ENCODE measurements at regions not wholly inside any gene's neighbourhood (a gene's known extent, or its start where the extent isn't known, plus 50 kb on each side); places are given as distances from the start of the nearest gene placed in this dataset.
A peak's percentile ranks its signal among the peaks of the same experiment; 100 is the strongest.

GRCh38 chr7:70846208-70846607 lies 285.7 kb upstream of the GALNT17 start:
- no peak for DNase-seq

DNA sequence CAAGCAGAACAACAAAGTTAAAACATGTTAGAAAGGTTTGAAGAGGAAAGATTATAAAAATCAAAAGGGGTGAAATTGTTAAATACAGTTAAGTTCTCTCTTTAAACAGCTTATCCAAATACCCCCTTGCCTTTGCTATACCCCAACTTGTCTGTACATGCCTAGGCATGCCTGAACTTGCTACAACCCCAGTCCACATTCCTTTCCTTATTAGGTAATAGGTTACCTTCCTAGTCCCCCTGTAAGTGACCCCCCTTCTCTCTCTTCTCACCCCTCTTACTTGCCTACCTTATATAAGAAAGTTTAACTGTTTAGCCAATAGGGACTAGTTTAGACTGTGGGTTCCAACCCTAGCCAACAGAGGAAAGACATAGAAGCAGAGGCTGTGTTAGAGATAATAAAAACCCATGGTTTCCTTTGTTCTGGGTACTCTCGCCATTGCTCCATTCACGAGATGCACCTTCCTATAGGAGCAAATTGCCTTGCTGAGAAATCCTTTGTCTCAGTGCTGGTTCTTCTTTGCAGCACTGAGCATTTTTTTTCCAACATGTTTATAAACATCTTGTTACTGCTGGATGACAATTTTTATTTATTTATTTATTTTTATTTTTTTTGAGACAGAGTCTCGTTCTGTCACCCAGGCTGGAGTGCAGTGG lies 282.2 kb upstream of the GALNT17 start:
- no peak for DNase-seq

DNA sequence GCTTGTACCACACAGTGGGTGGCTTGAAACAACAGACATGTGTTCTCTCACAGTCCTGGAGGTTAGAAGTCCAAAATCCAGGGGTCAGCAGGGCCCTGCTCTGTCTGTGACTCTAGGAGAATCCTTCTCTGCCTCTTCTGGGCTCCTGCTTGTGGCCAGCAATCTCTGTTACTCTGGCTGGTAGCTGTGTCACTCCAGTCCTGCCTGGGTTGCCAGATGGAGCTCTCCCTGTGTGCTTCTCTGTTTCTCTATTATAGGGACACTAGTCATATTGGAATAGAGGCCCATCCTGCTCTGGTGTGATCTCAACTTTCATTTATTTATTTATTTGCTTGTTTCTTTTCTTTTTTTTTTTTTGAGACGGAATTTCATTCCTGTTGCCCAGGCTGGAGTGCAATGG lies 276.6 kb upstream of the GALNT17 start:
- DNase-seq = no peak

DNA sequence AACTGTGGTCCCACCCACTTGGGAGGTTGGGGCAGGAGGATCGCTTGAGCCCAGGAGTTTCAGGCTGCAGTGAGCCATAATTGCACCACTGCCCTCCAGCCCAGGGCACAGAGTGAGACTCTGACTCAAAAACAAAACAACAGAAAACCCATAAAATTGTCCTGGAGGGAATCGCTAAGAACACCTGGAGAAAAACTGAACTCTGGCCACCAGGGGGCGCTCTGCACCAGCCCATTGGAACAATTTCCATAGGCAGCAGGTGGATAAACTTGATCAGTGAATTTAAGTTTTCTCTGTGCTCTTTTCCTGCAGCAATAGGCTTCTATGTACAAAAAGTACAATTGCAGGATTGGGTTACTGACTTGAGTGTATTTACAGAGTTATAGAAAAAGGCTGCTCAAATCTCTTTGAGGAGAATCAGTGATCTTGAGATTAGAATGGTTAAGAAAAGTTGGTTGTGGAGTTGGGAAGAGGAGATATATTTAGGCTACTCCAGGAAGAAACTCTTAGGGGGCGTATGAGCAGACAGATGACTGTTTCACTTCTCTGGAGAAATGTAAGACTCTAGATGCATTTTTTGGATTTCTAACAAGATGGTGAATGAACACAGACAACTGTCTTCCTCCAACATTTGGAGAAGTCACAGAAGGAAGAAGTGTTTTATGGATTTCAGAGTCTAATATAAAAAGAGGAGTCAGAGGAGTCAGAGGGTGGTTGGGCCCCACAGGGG lies 274.9 kb upstream of the GALNT17 start:
- peak; percentile 87 for DNase-seq

DNA sequence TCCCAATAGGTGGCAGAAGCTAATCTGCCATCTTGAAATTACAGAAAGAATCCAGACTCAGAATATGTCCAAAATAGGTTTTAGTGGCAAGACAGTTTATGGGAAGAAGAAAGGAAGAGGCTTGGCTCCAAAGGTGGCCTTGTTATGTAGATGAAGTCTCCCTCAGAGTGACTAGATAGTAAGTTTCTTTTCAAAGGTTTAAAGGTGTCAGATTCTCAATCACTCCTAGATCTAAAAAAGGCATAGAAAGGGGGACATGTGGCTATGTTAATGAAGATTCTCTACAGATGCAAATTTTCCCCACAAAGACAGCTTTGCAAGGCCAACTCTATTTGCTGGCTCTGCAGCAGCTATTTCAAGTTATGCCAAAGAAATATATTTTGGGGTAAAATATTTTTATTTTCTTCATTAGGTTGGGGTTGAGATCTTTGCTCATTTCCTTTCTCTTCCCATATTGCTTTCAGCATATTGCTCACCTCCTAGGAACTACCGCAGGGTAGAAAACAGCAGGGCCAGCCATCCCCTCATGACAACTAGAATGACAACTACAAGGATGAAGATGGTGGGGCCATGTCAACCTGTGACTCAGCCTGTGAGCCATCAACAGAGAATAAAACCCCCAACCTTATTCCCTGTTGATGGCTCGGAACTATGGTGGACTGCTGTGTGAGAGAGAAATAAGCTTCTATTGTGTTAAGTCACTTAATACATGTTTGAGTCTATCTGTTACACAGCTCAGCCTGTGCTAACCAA lies 274.0 kb upstream of the GALNT17 start:
- DNase-seq = no peak

- no peak for DNase-seq
These were observed 264.4 kb upstream of the GALNT17 start for GRCh38 chr7:70867513-70867912.

- no peak for DNase-seq
These were observed 261.6 kb upstream of the GALNT17 start for GRCh38 chr7:70870349-70870748.

- DNase-seq = no peak
These were observed 259.8 kb upstream of the GALNT17 start for GRCh38 chr7:70872188-70872587.

DNA sequence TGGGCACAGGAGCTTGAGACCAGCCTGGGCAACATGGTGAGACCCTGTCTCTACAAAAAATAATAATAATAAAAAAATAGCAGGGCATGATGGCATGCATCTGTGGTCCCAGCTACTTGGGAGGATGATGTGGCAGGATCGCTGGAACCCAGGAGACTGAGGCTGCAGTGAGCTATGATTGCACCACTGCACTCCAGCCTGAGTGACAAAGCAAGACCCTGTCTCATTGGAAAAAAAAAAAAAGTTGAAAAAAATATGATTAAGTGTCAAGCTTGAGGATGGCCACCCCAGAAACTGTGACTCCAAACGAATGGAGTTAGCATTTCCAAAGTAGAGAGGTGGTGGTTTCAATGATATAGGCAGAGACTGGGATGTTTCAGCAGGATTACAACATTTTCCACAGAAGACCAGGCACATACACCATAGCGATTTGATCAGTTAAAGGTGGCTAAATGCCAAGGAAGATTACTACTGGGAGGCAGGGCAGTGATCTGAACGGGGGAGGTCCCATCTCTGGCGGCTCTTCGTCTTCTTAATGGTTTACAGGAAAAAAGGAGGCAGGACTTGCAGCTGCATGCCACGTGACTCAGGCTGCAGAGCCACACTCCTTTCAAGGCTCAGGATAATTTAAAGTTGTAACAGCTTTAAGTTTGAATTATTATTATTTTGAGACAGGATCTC lies 250.6 kb upstream of the GALNT17 start:
- DNase-seq = peak; percentile 37

- no peak for DNase-seq
These were observed 248.0 kb upstream of the GALNT17 start for GRCh38 chr7:70883750-70884439.

DNA sequence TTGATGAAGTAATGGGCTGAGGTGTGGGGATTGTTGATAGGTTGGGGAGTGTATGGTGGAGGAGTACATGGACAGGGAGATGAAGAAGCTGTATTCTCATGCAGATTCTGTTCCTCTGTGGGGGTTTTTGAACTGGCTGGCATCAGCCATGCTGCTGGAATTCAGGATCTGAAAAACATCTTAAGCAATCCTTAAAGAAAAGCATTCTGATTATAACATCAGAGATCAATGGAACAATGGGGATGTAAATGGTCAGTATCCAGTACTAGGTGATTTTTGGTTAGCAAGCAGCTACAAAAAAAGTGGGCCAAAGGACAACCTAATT lies 247.5 kb upstream of the GALNT17 start:
- no peak for DNase-seq

GRCh38 chr7:70884809-70885208 lies 247.1 kb upstream of the GALNT17 start:
- DNase-seq = no peak

- DNase-seq = no peak
These were observed 245.4 kb upstream of the GALNT17 start for GRCh38 chr7:70886547-70886946.

DNA sequence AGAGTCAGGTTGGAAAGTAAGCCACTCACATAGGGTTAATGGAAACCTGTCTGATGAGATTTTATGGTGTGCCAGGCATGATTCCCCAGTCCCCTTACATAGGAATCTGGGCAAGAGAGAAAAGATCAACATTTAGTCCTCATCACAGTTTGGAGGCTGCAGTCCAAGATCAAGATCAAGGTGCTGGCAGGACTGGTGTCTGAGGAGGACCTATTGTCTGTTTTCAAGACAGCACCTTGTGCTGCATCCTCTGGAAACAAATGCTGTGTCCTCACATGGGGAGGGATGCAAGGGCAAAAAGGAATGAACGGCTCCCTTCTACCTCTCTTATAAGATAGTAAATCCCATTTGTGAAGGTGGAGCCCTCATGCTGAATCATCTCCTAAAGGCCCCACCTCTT lies 244.8 kb upstream of the GALNT17 start:
- no peak for DNase-seq

DNA sequence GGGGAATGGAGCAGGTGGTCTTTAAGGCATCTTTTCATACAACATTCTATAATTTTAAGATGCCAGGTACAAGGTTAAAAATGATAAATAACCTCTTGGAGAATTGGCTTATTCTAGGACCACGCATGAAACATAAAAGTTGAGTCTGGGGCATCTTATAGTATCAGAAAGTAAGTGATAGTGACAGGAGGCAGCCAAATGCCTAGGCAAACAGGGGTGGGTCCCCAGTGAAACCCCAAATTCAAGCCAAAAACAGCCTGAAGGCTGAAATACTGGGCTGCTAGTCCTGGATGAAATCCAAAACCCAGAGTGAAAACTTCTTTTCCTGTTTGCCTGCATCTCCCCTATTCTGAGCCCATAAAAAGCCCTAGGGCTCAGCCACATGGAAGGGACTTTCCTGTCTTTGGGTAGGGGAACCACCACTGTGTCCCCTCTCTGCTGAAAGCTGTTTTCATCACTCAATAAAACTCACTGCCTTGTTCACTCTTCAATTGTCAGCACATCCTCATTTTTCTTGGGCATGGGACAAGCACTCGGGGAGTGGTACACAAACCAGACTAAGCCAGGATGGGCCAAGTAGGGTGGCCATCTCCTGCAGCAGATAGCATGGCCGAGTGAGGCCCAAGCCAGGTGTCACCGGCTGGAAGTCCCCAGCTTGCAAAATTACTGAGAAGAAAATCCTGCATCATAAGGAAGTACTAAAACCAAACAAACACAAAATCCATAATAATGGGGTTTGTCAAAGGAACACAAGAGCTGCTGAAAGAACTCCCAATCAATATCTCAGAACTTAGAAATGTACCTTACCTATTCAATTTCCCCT lies 241.6 kb upstream of the GALNT17 start:
- no peak for DNase-seq

- no peak for DNase-seq
These were observed 238.5 kb upstream of the GALNT17 start for GRCh38 chr7:70893422-70893821.

GRCh38 chr7:70893971-70894715 lies 237.8 kb upstream of the GALNT17 start:
- DNase-seq = peak; percentile 30

DNA sequence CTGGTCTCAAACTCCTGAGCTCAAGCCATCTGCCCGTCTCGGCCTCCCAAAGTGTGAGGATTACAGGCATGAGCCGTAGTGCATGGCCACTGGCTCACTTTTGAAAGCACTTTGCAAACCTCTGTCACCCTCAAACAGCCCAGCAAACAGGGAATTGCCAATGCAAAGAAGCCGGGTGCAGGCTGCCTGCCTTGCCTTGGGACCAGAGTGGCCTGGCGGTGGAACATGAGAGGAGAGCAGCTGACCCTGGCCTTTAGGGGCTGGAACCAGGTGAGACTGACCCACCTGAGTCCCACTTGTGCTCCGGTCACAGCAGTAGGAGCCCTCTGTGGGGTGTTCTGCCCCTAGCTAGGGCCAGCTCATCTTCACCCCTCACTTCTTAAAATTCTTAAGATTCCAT lies 237.1 kb upstream of the GALNT17 start:
- DNase-seq = no peak

DNA sequence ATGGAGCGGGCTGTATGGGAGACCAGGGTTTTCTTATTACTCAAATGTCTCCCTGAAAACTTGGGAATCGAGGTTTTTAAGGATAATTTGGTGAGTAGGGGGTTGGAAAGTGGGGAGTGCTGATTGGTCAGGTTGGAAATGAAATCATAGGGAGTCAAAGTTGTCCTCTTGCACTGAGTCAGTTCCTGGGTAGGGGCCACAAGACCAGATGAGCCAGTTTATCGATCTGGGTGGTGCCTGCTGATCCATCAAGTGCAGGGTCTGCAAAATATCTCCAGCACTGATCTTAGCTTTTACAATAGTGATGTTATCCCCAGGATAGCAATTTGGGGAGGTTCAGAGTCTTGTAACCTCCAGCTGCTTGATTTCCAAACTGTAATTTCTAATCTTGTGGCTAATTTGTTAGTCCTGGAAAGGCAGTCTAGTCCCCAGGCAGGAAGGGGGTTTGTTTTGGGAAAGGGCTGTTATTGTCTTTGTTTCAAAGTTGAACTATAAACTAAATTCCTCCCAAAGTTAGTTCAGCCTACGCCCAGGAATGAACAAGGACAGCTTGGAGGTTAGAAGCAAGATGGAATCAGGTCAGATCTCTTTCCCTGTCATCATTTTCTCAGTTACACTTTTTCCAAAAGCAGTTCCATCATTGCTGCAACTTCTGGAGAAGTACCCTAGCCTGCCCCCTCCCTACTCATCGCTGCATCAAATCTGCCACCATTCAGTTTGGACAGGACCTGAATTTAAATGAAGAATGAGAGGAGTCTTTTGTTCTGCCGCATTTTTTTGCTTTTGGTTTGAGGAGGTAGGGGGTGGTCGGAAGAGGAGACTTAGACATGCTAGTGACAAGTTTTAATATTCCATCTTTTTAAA lies 236.4 kb upstream of the GALNT17 start:
- peak; percentile 69 for DNase-seq

Data from muscle of arm (tissue), 1 donor.